ENCODE measurements at regions not wholly inside any gene's neighbourhood (a gene's known extent, or its start where the extent isn't known, plus 50 kb on each side); places are given as distances from the start of the nearest gene placed in this dataset.

- TF ChIP-seq, protein P1, sequence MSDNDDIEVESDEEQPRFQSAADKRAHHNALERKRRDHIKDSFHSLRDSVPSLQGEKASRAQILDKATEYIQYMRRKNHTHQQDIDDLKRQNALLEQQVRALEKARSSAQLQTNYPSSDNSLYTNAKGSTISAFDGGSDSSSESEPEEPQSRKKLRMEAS (IDR thresholded peaks at IDR 0.05), result no peak
- no peak for TF ChIP-seq CEBPB (IDR thresholded peaks at IDR 0.05; ENCODE audit: low read depth)
- TF ChIP-seq TCF7L2 (IDR thresholded peaks at IDR 0.05; ENCODE audit: borderline replicate concordance, extremely low read depth, insufficient read depth, insufficient read length), result no peak
- TF ChIP-seq ZNF274 (IDR thresholded peaks at IDR 0.05; ENCODE audit: low read depth, low read length), result no peak
- TF ChIP-seq, protein P2, sequence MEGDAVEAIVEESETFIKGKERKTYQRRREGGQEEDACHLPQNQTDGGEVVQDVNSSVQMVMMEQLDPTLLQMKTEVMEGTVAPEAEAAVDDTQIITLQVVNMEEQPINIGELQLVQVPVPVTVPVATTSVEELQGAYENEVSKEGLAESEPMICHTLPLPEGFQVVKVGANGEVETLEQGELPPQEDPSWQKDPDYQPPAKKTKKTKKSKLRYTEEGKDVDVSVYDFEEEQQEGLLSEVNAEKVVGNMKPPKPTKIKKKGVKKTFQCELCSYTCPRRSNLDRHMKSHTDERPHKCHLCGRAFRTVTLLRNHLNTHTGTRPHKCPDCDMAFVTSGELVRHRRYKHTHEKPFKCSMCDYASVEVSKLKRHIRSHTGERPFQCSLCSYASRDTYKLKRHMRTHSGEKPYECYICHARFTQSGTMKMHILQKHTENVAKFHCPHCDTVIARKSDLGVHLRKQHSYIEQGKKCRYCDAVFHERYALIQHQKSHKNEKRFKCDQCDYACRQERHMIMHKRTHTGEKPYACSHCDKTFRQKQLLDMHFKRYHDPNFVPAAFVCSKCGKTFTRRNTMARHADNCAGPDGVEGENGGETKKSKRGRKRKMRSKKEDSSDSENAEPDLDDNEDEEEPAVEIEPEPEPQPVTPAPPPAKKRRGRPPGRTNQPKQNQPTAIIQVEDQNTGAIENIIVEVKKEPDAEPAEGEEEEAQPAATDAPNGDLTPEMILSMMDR (IDR thresholded peaks at IDR 0.05 in 2 of 3, conservative IDR thresholded peaks at IDR 0.05 in 1 of 3; ENCODE audit: borderline replicate concordance in 1 of 3, insufficient read depth in 1 of 3, low read depth in 2 of 3, low read length in 2 of 3), result no peak
- no peak for TF ChIP-seq ZBTB33 (IDR thresholded peaks at IDR 0.05; ENCODE audit: extremely low read depth, insufficient replicate concordance, low read length)
- TF ChIP-seq EGR1 (IDR thresholded peaks at IDR 0.05; ENCODE audit: low read depth), result no peak
- TF ChIP-seq POLR2A (IDR thresholded peaks at IDR 0.05; ENCODE audit: borderline replicate concordance, extremely low read depth, insufficient read depth, insufficient read length), result no peak
- TF ChIP-seq, protein P3, sequence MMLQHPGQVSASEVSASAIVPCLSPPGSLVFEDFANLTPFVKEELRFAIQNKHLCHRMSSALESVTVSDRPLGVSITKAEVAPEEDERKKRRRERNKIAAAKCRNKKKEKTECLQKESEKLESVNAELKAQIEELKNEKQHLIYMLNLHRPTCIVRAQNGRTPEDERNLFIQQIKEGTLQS (IDR thresholded peaks at IDR 0.05), result no peak
- no peak for TF ChIP-seq ZFX (IDR thresholded peaks at IDR 0.05)
- no peak for TF ChIP-seq YY1 (IDR thresholded peaks at IDR 0.05; ENCODE audit: extremely low read depth, insufficient replicate concordance, low read depth, low read length)
- TF ChIP-seq ELF1 (IDR thresholded peaks at IDR 0.05; ENCODE audit: borderline replicate concordance, low read depth), result no peak
These were observed 73.2 kb downstream of the MRPL36 start for GRCh38 chr5:1726469-1726865.
